ENCODE measurements at regions not wholly inside any gene's neighbourhood (a gene's known extent, or its start where the extent isn't known, plus 50 kb on each side); places are given as distances from the start of the nearest gene placed in this dataset.

- FAIRE-seq (no peak), DNase-seq (ENCODE audit: low spot score in 2 of 2) (no peak)
These were observed 1485.3 kb upstream of the TENM3 start for GRCh38 chr4:180757927-180758326.

GRCh38 chr4:180766045-180766444 lies 1477.2 kb upstream of the TENM3 start:
- FAIRE-seq (no peak), DNase-seq (ENCODE audit: low spot score in 2 of 2) (no peak)

GRCh38 chr4:180766944-180767729 lies 1476.1 kb upstream of the TENM3 start:
- DNase-seq (ENCODE audit: low spot score in 2 of 2) (no peak), FAIRE-seq (no peak)

GRCh38 chr4:180768610-180769009 lies 1474.6 kb upstream of the TENM3 start:
- DNase-seq (ENCODE audit: low spot score in 2 of 2) = no peak
- no peak for FAIRE-seq

GRCh38 chr4:180769791-180770190 lies 1473.4 kb upstream of the TENM3 start:
- FAIRE-seq = no peak
- DNase-seq (ENCODE audit: low spot score in 2 of 2) = no peak

- FAIRE-seq (no peak), DNase-seq (ENCODE audit: low spot score in 2 of 2) (no peak)
These were observed 1472.9 kb upstream of the TENM3 start for GRCh38 chr4:180770265-180770664.

- no peak for DNase-seq (ENCODE audit: low spot score in 2 of 2)
- no peak for FAIRE-seq
These were observed 1458.3 kb upstream of the TENM3 start for GRCh38 chr4:180784940-180785339.

GRCh38 chr4:180788729-180789128 lies 1454.5 kb upstream of the TENM3 start:
- FAIRE-seq (no peak), DNase-seq (ENCODE audit: low spot score in 2 of 2) (no peak)

GRCh38 chr4:180789929-180790328 lies 1453.3 kb upstream of the TENM3 start:
- no peak for DNase-seq (ENCODE audit: low spot score in 2 of 2)
- FAIRE-seq = no peak

GRCh38 chr4:180790471-180790870 lies 1452.7 kb upstream of the TENM3 start:
- FAIRE-seq = no peak
- DNase-seq (ENCODE audit: low spot score in 2 of 2) = no peak

GRCh38 chr4:180792541-180792940 lies 1450.7 kb upstream of the TENM3 start:
- DNase-seq (ENCODE audit: low spot score in 2 of 2) (no peak), FAIRE-seq (no peak)

- FAIRE-seq (no peak), DNase-seq (ENCODE audit: low spot score in 2 of 2) (no peak)
These were observed 1448.9 kb upstream of the TENM3 start for GRCh38 chr4:180794333-180794732.

- FAIRE-seq = no peak
- no peak for DNase-seq (ENCODE audit: low spot score in 2 of 2)
These were observed 1445.1 kb upstream of the TENM3 start for GRCh38 chr4:180798036-180798577.

GRCh38 chr4:180799798-180800197 lies 1443.4 kb upstream of the TENM3 start:
- FAIRE-seq (no peak), DNase-seq (ENCODE audit: low spot score in 2 of 2) (no peak)

- FAIRE-seq (no peak), DNase-seq (ENCODE audit: low spot score in 2 of 2) (no peak)
These were observed 1438.1 kb upstream of the TENM3 start for GRCh38 chr4:180805101-180805500.

GRCh38 chr4:180808862-180809261 lies 1434.3 kb upstream of the TENM3 start:
- FAIRE-seq (no peak), DNase-seq (ENCODE audit: low spot score in 2 of 2) (no peak)

- FAIRE-seq (no peak), DNase-seq (ENCODE audit: low spot score in 2 of 2) (no peak)
These were observed 1433.8 kb upstream of the TENM3 start for GRCh38 chr4:180809439-180809838.

GRCh38 chr4:180810581-180810980 lies 1432.6 kb upstream of the TENM3 start:
- no peak for DNase-seq (ENCODE audit: low spot score in 2 of 2)

GRCh38 chr4:180811556-180811955 lies 1431.6 kb upstream of the TENM3 start:
- FAIRE-seq = no peak

More at GRCh38 chr4:180810581-180810980, 1432.6 kb upstream of the TENM3 start:
- no peak for FAIRE-seq

GRCh38 chr4:180812783-180813182 lies 1430.4 kb upstream of the TENM3 start:
- no peak for FAIRE-seq
- no peak for DNase-seq (ENCODE audit: low spot score in 2 of 2)

More at GRCh38 chr4:180811556-180811955, 1431.6 kb upstream of the TENM3 start:
- no peak for DNase-seq (ENCODE audit: low spot score in 2 of 2)

- no peak for FAIRE-seq
- no peak for DNase-seq (ENCODE audit: low spot score in 2 of 2)
These were observed 1428.3 kb upstream of the TENM3 start for GRCh38 chr4:180814875-180815417.

- FAIRE-seq (no peak), DNase-seq (ENCODE audit: low spot score in 2 of 2) (no peak)
These were observed 1425.7 kb upstream of the TENM3 start for GRCh38 chr4:180817529-180817928.
